ENCODE measurements at regions not wholly inside any gene's neighbourhood (a gene's known extent, or its start where the extent isn't known, plus 50 kb on each side); places are given as distances from the start of the nearest gene placed in this dataset.

- no peak overlapping the region for H3K4me3 Mint-ChIP-seq (ENCODE audit: unreplicated experiment)
- no peak overlapping the region for H3K27ac Mint-ChIP-seq (ENCODE audit: unreplicated experiment)
- no peak for TF ChIP-seq CTCF (IDR thresholded peaks at IDR 0.05)
- no peaks in the 10 kb centered on the region for H3K36me3 Mint-ChIP-seq (ENCODE audit: low read depth)
- DNase-seq (ENCODE audit: low spot score) = no peak
- no peaks in the 10 kb centered on the region for H3K9me3 Mint-ChIP-seq (ENCODE audit: low read depth)
- peaks cover 24% of the 10 kb centered on the region for H3K4me1 Mint-ChIP-seq (ENCODE audit: low read depth)
- no peaks in the 10 kb centered on the region for H3K27me3 Mint-ChIP-seq (ENCODE audit: low read depth)
These were observed 270.7 kb upstream of the MTNR1B start for GRCh38 chr11:92698742-92699141.

GRCh38 chr11:92702037-92702804 is 267.2 kb upstream of the MTNR1B start:
- H3K4me3 Mint-ChIP-seq (ENCODE audit: unreplicated experiment) = no peak overlapping the region
- no peaks in the 10 kb centered on the region for H3K36me3 Mint-ChIP-seq (ENCODE audit: low read depth)
- DNase-seq (ENCODE audit: low spot score) = no peak
- no peaks in the 10 kb centered on the region for H3K9me3 Mint-ChIP-seq (ENCODE audit: low read depth)
- H3K27me3 Mint-ChIP-seq (ENCODE audit: low read depth) = no peaks in the 10 kb centered on the region
- TF ChIP-seq CTCF (IDR thresholded peaks at IDR 0.05) = no peak
- peak overlapping the region; percentile 34 for H3K27ac Mint-ChIP-seq (ENCODE audit: unreplicated experiment)
- H3K4me1 Mint-ChIP-seq (ENCODE audit: low read depth) = peaks cover 46% of the 10 kb centered on the region

GRCh38 chr11:92702805-92703448 is 266.5 kb upstream of the MTNR1B start:
- no peak overlapping the region for H3K4me3 Mint-ChIP-seq (ENCODE audit: unreplicated experiment)
- no peaks in the 10 kb centered on the region for H3K9me3 Mint-ChIP-seq (ENCODE audit: low read depth)
- no peaks in the 10 kb centered on the region for H3K36me3 Mint-ChIP-seq (ENCODE audit: low read depth)
- H3K4me1 Mint-ChIP-seq (ENCODE audit: low read depth) = peaks cover 48% of the 10 kb centered on the region
- DNase-seq (ENCODE audit: low spot score) = no peak
- TF ChIP-seq CTCF (IDR thresholded peaks at IDR 0.05) = no peak
- no peaks in the 10 kb centered on the region for H3K27me3 Mint-ChIP-seq (ENCODE audit: low read depth)
- H3K27ac Mint-ChIP-seq (ENCODE audit: unreplicated experiment) = peak overlapping the region; percentile 43

- Mint-ChIP-seq H3K27me3 (ENCODE audit: low read depth) (no peaks in the 10 kb centered on the region), H3K4me1 (ENCODE audit: low read depth) (peaks cover 51% of the 10 kb centered on the region), H3K27ac (ENCODE audit: unreplicated experiment) (peak overlapping the region; percentile 43), H3K4me3 (ENCODE audit: unreplicated experiment) (no peak overlapping the region), H3K9me3 (ENCODE audit: low read depth) (no peaks in the 10 kb centered on the region), H3K36me3 (ENCODE audit: low read depth) (no peaks in the 10 kb centered on the region)
- no peak for TF ChIP-seq CTCF (IDR thresholded peaks at IDR 0.05)
- DNase-seq (ENCODE audit: low spot score) = no peak
These were observed 266.0 kb upstream of the MTNR1B start for GRCh38 chr11:92703449-92703830.

- H3K9me3 Mint-ChIP-seq (ENCODE audit: low read depth) = no peaks in the 10 kb centered on the region
- DNase-seq (ENCODE audit: low spot score) = no peak
- H3K27me3 Mint-ChIP-seq (ENCODE audit: low read depth) = no peaks in the 10 kb centered on the region
- peak overlapping the region; percentile 85 for H3K27ac Mint-ChIP-seq (ENCODE audit: unreplicated experiment)
- no peaks in the 10 kb centered on the region for H3K36me3 Mint-ChIP-seq (ENCODE audit: low read depth)
- H3K4me1 Mint-ChIP-seq (ENCODE audit: low read depth) = peaks cover 76% of the 10 kb centered on the region
- peak overlapping the region; percentile 3 for H3K4me3 Mint-ChIP-seq (ENCODE audit: unreplicated experiment)
- TF ChIP-seq CTCF (IDR thresholded peaks at IDR 0.05) = no peak
These were observed 262.3 kb upstream of the MTNR1B start for GRCh38 chr11:92707173-92707619.
